Upper lobe of left lung (tissue), 6 donors: ENCODE measurements at regions not wholly inside any gene's neighbourhood (a gene's known extent, or its start where the extent isn't known, plus 50 kb on each side); places are given as distances from the start of the nearest gene placed in this dataset.
A peak's percentile ranks its signal among the peaks of the same experiment; 100 is the strongest.

ENCODE experiments used
- ATAC-seq, 2 donors: fragments of 200-7000 bp; cut with Tn5 transposase; one replicate each; pipeline ENCODE4 v1.9.1; 2022; ENCODE audit warnings: mild to moderate bottlenecking in 2 of 2, moderate library complexity in 2 of 2; ENCODE audit not compliant: low FRiP score in 2 of 2
- DNase-seq, 2 donors: peaks; one replicate each; pipeline ENCODE4 v3.0.0-alpha.2; 2019 to 2020
- H3K27ac ChIP-seq, 4 donors: fragments of 200-600 bp; sonication (generic); one replicate each; pipeline ENCODE4 v1.5.1; 2016 to 2019
- H3K27me3 ChIP-seq, 4 donors: fragments of 200-600 bp; sonication (generic); one replicate each; pipeline ENCODE4 v1.5.1; 2017 to 2019
- H3K36me3 ChIP-seq, 4 donors: fragments of 200-600 bp; sonication (generic); one replicate each; pipeline ENCODE4 v1.5.1; 2016 to 2019
- H3K4me1 ChIP-seq, 4 donors: fragments of 200-600 bp; sonication (generic); one replicate each; pipeline ENCODE4 v1.5.1; 2018 to 2019
- H3K4me3 ChIP-seq, 4 donors: fragments of 200-600 bp; sonication (generic); one replicate each; pipeline ENCODE4 v1.5.1; 2017 to 2019; ENCODE audit warnings: mild to moderate bottlenecking in 2 of 4, moderate library complexity in 1 of 4
- H3K9me3 ChIP-seq, 4 donors: fragments of 200-600 bp; sonication (generic); one replicate each; pipeline ENCODE4 v1.5.1; 2018 to 2019
- CTCF ChIP-seq, 6 experiments: fragments of 450-650 bp in 4 of 6; fragments of 200-600 bp in 2 of 6; sonication (generic) in 2 of 6; IDR thresholded peaks; one replicate each; pipeline ENCODE4 v1.5.1; 2016 to 2019; ENCODE audit warnings: antibody characterized with exemption in 6 of 6
- EP300 ChIP-seq, 4 donors: sonication (generic); formaldehyde crosslinking; IDR thresholded peaks; one replicate each; pipeline ENCODE4 v1.5.1; 2017; ENCODE audit warnings: antibody characterized with exemption in 4 of 4, control low read depth in 2 of 4
- POLR2A ChIP-seq, 4 donors: fragments of 450-650 bp; IDR thresholded peaks; one replicate each; pipeline ENCODE4 v1.5.1; 2016 to 2017; ENCODE audit warnings: antibody characterized with exemption in 4 of 4, mild to moderate bottlenecking in 2 of 4
- POLR2AphosphoS5 ChIP-seq, 2 donors: sonication (generic); formaldehyde crosslinking; IDR thresholded peaks; one replicate each; pipeline ENCODE4 v1.5.1; 2017; ENCODE audit warnings: antibody characterized with exemption in 2 of 2
- whole genome bisulfite sequencing, 2 donors: methylation state at CpG; one replicate each; pipeline ENCODE4 v1.1.5; 2017 to 2018; 5-methylcytosine and 5-hydroxymethylcytosine counted together
- donor health status: DM: no; HTN: no; CAD: no; lungs with moderate emphysema.
- donor health status: DM: no; HTN: yes; CAD: no; lungs with severe emphysema.

DNA sequence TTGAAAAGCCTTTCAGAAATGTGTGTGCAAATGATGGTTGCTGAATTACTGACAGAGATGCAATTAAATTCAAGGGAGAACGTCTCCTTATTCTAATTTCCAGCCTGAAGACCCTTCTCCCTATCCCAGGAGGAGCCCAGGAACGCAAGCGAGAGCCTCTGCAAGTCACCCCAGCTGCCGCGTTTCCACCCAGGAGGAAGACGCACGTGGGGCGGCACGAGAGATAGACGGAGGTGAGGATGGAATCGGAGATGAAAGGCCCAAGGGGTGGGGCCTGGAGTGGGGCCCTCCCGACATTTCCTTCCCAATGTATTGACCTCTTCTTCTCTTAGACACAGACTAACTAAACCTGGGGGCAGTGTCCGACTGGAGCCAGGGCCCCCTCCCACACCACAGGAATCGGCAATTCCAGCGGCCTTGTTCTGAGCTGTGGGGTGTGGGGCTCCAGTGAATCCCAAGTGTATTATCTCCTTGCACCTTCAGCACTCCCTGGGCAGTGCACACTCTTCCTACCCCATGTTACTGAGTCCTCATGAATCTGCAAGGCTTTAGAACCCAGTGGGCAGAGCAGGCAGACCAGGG, 322.5 kb downstream of the AJAP1 start:
- Histone ChIP-seq H3K4me3 (no peak overlapping the region), H3K27ac (no peak overlapping the region)
- 85 to 90% methylated on average over 14 to 15 of the region's 15 CpGs for WGBS, 2 donors

GRCh38 chr1:4975856-4976255, 321.4 kb downstream of the AJAP1 start:
- H3K27me3 ChIP-seq = no peaks in the 10 kb centered on the region
- ATAC-seq (no peak), DNase-seq (no peak)
- no peak overlapping the region for H3K27ac ChIP-seq
- H3K4me1 ChIP-seq = peaks cover 0 to 3% (median 0%) of the 10 kb centered on the region in 4 donors
- WGBS, 2 donors = 79 to 93% methylated on average over 3 to 8 of the region's 8 CpGs
- H3K4me3 ChIP-seq = no peak overlapping the region
- TF ChIP-seq POLR2AphosphoS5 (IDR thresholded peaks at IDR 0.05) = no peak
- no peak for TF ChIP-seq EP300 (IDR thresholded peaks at IDR 0.05)
- no peak for TF ChIP-seq POLR2A (IDR thresholded peaks at IDR 0.05)
- no peak for TF ChIP-seq CTCF (IDR thresholded peaks at IDR 0.05)
- no peaks in the 10 kb centered on the region for H3K9me3 ChIP-seq
- no peaks in the 10 kb centered on the region for H3K36me3 ChIP-seq

More for the DNA sequence above, 322.5 kb downstream of the AJAP1 start:
- DNase-seq (peak in 1 of 2 donors; percentile 37), ATAC-seq (no peak)
- Histone ChIP-seq H3K27me3 (no peaks in the 10 kb centered on the region), H3K9me3 (no peaks in the 10 kb centered on the region), H3K36me3 (no peaks in the 10 kb centered on the region), H3K4me1 (peaks cover 0 to 3% (median 0%) of the 10 kb centered on the region in 4 donors)
- TF ChIP-seq CTCF (IDR thresholded peaks at IDR 0.05) (no peak), POLR2AphosphoS5 (IDR thresholded peaks at IDR 0.05) (no peak), POLR2A (IDR thresholded peaks at IDR 0.05) (no peak), EP300 (IDR thresholded peaks at IDR 0.05) (no peak)

- Histone ChIP-seq H3K4me3 (no peak overlapping the region), H3K36me3 (no peaks in the 10 kb centered on the region), H3K4me1 (peaks cover 0 to 3% (median 0%) of the 10 kb centered on the region in 4 donors), H3K27me3 (no peaks in the 10 kb centered on the region), H3K27ac (no peak overlapping the region), H3K9me3 (no peaks in the 10 kb centered on the region)
- DNase-seq (no peak), ATAC-seq (no peak)
- no peak for TF ChIP-seq POLR2AphosphoS5 (IDR thresholded peaks at IDR 0.05)
- no peak for TF ChIP-seq CTCF (IDR thresholded peaks at IDR 0.05)
- no peak for TF ChIP-seq EP300 (IDR thresholded peaks at IDR 0.05)
- no peak for TF ChIP-seq POLR2A (IDR thresholded peaks at IDR 0.05)
- WGBS, 2 donors = 75 to 85% methylated on average over 11 to 12 of the region's 12 CpGs
Measured at GRCh38 chr1:4974981-4975685, 320.7 kb downstream of the AJAP1 start.

GRCh38 chr1:4973341-4973740, 318.9 kb downstream of the AJAP1 start:
- no peaks in the 10 kb centered on the region for H3K36me3 ChIP-seq
- H3K4me1 ChIP-seq = peaks cover 0 to under 1% (median 0%) of the 10 kb centered on the region in 4 donors
- H3K9me3 ChIP-seq = no peaks in the 10 kb centered on the region
- WGBS, 2 donors = 67 to 86% methylated on average over 5 to 10 of the region's 10 CpGs
- no peak for ATAC-seq
- H3K4me3 ChIP-seq = no peak overlapping the region
- no peaks in the 10 kb centered on the region for H3K27me3 ChIP-seq
- DNase-seq = no peak
- H3K27ac ChIP-seq = no peak overlapping the region
- no peak for TF ChIP-seq POLR2AphosphoS5 (IDR thresholded peaks at IDR 0.05)
- no peak for TF ChIP-seq CTCF (IDR thresholded peaks at IDR 0.05)
- no peak for TF ChIP-seq EP300 (IDR thresholded peaks at IDR 0.05)
- no peak for TF ChIP-seq POLR2A (IDR thresholded peaks at IDR 0.05)
